K562 (cell line): ENCODE measurements at regions not wholly inside any gene's neighbourhood (a gene's known extent, or its start where the extent isn't known, plus 50 kb on each side); places are given as distances from the start of the nearest gene placed in this dataset.

Experiments used
- ATAC-seq: fragments of 200-7000 bp; cut with Tn5 transposase; 3 replicates; pipeline ENCODE4 v1.9.1; 2020; ENCODE audit warnings: moderate library complexity
- BruUV-seq: library from RNA; stranded (reverse); fragments of 400-500 nt; replicated peaks from 2 replicates; lab custom pipeline; 2021; lab: Mats Ljungman, UMichigan
- CTCF ChIA-PET: fragments of 300-600 bp; formaldehyde crosslinking; extraction: SDS; loops from one replicate; lab custom pipeline; 2021; ENCODE audit warnings: low intra/inter-chr PET ratio; lab: Yijun Ruan, JAX
- POLR2A ChIA-PET: fragments of 300-600, 350-650 bp; sonication (Branson Sonifier 250); formaldehyde crosslinking; extraction: SDS; loops from one replicate; lab custom pipeline; 2021; ENCODE audit warnings: antibody characterized with exemption, inconsistent platforms; lab: Yijun Ruan, JAX
- DNase-seq, 4 experiments: peaks; one replicate each; pipeline versions ENCODE4 v3.0.0 to v3.0.0-alpha.2; 2011 to 2018; ENCODE audit warnings: low spot score in 3 of 4, mixed read lengths in 3 of 4; ENCODE audit errors: extremely low read depth in 1 of 4
- FAIRE-seq: peaks from 2 replicates; lab custom pipeline; 2011; peaks lifted over from hg19 to GRCh38; lab: Jason Lieb, UNC
- H2AFZ ChIP-seq: 2 replicates; pipeline ENCODE4 v1.6.0; 2011; ENCODE audit warnings: low read depth, low read length, control low read depth, inconsistent platforms
- H3K27ac ChIP-seq: fragments of 200-600 bp; 3 replicates; pipeline ENCODE4 v1.8.0; 2011; ENCODE audit warnings: low read depth, mild to moderate bottlenecking, control low read depth, inconsistent platforms, low read length, moderate library complexity, mixed read lengths; ENCODE audit errors: extremely low read depth
- H3K27me3 ChIP-seq, 2 experiments: fragments of 300-600 bp in 1 of 2; 2 replicates in 1 of 2; 3 replicates in 1 of 2; pipeline versions ENCODE4 v1.6.0 to v1.8.0; 2011; ENCODE audit warnings: inconsistent platforms in 2 of 2, low read length in 2 of 2, mild to moderate bottlenecking in 1 of 2, mixed read lengths in 1 of 2, moderate library complexity in 1 of 2; ENCODE audit not compliant: control insufficient read depth in 2 of 2, insufficient read depth in 2 of 2
- H3K36me3 ChIP-seq: fragments of 300-600 bp; 3 replicates; pipeline ENCODE4 v1.8.0; 2011; ENCODE audit warnings: mild to moderate bottlenecking, low read length, inconsistent platforms; ENCODE audit not compliant: control insufficient read depth, insufficient read depth
- H3K4me1 ChIP-seq, 2 experiments: fragments of 200-600 bp in 1 of 2; replicated peaks in 1 of 2; 2 replicates in 1 of 2; 3 replicates in 1 of 2; pipeline versions ENCODE4 v1.5.1 to v1.8.0; 2011; ENCODE audit warnings: inconsistent platforms in 2 of 2, low read length in 2 of 2, mild to moderate bottlenecking in 1 of 2, mixed read lengths in 1 of 2, moderate library complexity in 1 of 2; ENCODE audit not compliant: control insufficient read depth in 2 of 2, insufficient read depth in 2 of 2
- H3K4me2 ChIP-seq: 2 replicates; pipeline ENCODE4 v1.6.1; 2011; ENCODE audit warnings: low read length, control low read depth, inconsistent platforms, mixed read lengths; ENCODE audit not compliant: insufficient read depth
- H3K4me3 ChIP-seq: fragments of 200-600 bp; sonication (generic), shearing (Covaris generic); 2 replicates; pipeline ENCODE4 v1.5.1; 2016; ENCODE audit warnings: control low read depth, inconsistent platforms
- H3K79me2 ChIP-seq: fragments of 200-600 bp; 3 replicates; pipeline ENCODE4 v1.8.0; 2011; ENCODE audit warnings: low read length, inconsistent platforms; ENCODE audit not compliant: control insufficient read depth, insufficient read depth
- H3K9ac ChIP-seq, 2 experiments: 2 replicates each; pipeline versions ENCODE4 v1.6.0 to v1.6.1; 2011; ENCODE audit warnings: low read depth in 2 of 2, low read length in 2 of 2, control low read depth in 1 of 2, inconsistent platforms in 1 of 2, mild to moderate bottlenecking in 1 of 2, mixed read lengths in 1 of 2; ENCODE audit not compliant: insufficient read depth in 1 of 2
- H3K9me1 ChIP-seq: one replicate; pipeline ENCODE4 v1.6.0; 2011; ENCODE audit warnings: inconsistent platforms, mild to moderate bottlenecking, low read length, moderate library complexity; ENCODE audit not compliant: control insufficient read depth, insufficient read depth
- H3K9me3 ChIP-seq: replicated peaks from 2 replicates; pipeline ENCODE4 v1.5.1; 2011; ENCODE audit warnings: low read depth, low read length, inconsistent platforms; ENCODE audit not compliant: control insufficient read depth, insufficient read depth
- H4K20me1 ChIP-seq: replicated peaks from 2 replicates; pipeline ENCODE4 v1.6.1; 2011; ENCODE audit warnings: low read length, inconsistent platforms, mixed read lengths; ENCODE audit not compliant: control insufficient read depth, insufficient read depth
- ASH1L ChIP-seq: fragments of 450-650 bp; IDR thresholded peaks from 2 replicates; pipeline ENCODE4 v1.6.1; 2018; ENCODE audit warnings: borderline replicate concordance, mild to moderate bottlenecking, low read depth; ENCODE audit not compliant: partially characterized antibody
- ATF1 ChIP-seq, 2 experiments: fragments of 450-650 bp in 1 of 2; IDR thresholded peaks; 2 replicates each; pipeline ENCODE4 v1.6.1; 2016; ENCODE audit warnings: missing compliant biosample characterization in 1 of 2, missing genetic modification characterization in 1 of 2
- ATF2 ChIP-seq: sonication (generic); formaldehyde crosslinking; IDR thresholded peaks from 2 replicates; pipeline ENCODE4 v1.8.1; 2022; ENCODE audit warnings: missing genetic modification reagents
- E2F1 ChIP-seq: sonication (generic); formaldehyde crosslinking; IDR thresholded peaks from 2 replicates; pipeline ENCODE4 v1.8.1; 2023; ENCODE audit warnings: mild to moderate bottlenecking, missing genetic modification reagents, moderate library complexity
- JUNB ChIP-seq: fragments of 450-650 bp; formaldehyde crosslinking; conservative IDR thresholded peaks from 2 replicates; pipeline ENCODE4 v1.4.0; 2020; ENCODE audit warnings: mild to moderate bottlenecking
- PPARD ChIP-seq: fragments of 250-450 bp; sonication (Bioruptor Pico); IDR thresholded peaks from 2 replicates; pipeline ENCODE4 v1.8.0; 2022; ENCODE audit warnings: inconsistent platforms, mild to moderate bottlenecking, moderate library complexity
- PTRF ChIP-seq: fragments of 450-650 bp; IDR thresholded peaks from 2 replicates; pipeline ENCODE4 v1.6.1; 2016; ENCODE audit warnings: mild to moderate bottlenecking, missing genetic modification characterization, missing compliant biosample characterization
- SPI1 ChIP-seq: IDR thresholded peaks from 2 replicates; pipeline ENCODE4 v1.6.1; 2011; ENCODE audit warnings: low read depth, low read length, control low read depth, borderline replicate concordance
- ZBTB5 ChIP-seq: fragments of 450-650 bp; IDR thresholded peaks from 2 replicates; pipeline ENCODE4 v1.6.1; 2017; ENCODE audit warnings: antibody characterized with exemption
- ZNF384 ChIP-seq: IDR thresholded peaks from 2 replicates; pipeline ENCODE4 v1.6.1; 2012; ENCODE audit warnings: low read depth, low read length, improper control_type of control experiment
- WGBS: fragments of 100-300 bp; shearing (Covaris generic); methylation state at CpG from one replicate; pipeline ENCODE4 v1.1.6; 2016; ENCODE audit warnings: low coverage, mixed read lengths; ENCODE audit not compliant: insufficient coverage; ENCODE audit errors: missing lambda C conversion rate; 5-methylcytosine and 5-hydroxymethylcytosine counted together
- in situ Hi-C: fragments of 300-500 bp; cut with MboI; formaldehyde crosslinking; loops from 4 replicates; pipeline ENCODE4 v1.15.0; 2018; ENCODE audit warnings: inconsistent platforms, mixed read lengths
- intact Hi-C: fragments of 100-400 bp; cut with micrococcal nuclease; formaldehyde crosslinking; loops from 2 replicates; pipeline ENCODE4 v1.14.2; 2022
- TF ChIP-seq, protein P1 (sequence below): fragments of 250-450 bp; sonication (Bioruptor Pico); IDR thresholded peaks from 2 replicates; pipeline ENCODE4 v1.5.0; 2021
- TF ChIP-seq, protein P2 (sequence below): fragments of 200-800 bp; sonication (Bioruptor generic); IDR thresholded peaks from 2 replicates; pipeline ENCODE4 v1.6.1; 2016; ENCODE audit warnings: missing genetic modification characterization, missing compliant biosample characterization

DNA sequence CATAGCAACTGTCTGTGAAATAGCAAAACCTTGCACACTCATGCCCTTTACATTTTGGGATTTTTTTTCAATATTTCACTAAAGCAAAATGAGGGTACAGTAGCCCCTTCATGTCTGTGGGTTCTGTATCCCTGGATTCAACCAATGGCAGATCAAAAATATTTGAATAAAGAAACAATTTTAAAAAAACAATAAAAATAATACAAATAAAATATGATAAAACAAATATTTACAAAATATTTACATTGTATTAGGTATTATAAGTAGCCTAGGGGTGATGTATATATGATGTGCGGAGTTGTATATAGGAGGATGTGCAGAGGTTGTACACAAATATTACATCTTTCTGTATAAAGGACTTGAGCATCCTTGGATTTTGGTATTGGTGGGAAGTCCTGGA lies 67.3 kb upstream of the CDH10 start:
- intact Hi-C loops = no loop called here
- no TSS peak for BruUV-seq
- H3K27ac ChIP-seq = no peak overlapping the region
- POLR2A ChIA-PET = interaction anchor here (0.7 kb wide), 1 partner anchor 211 kb away, joined by 4 read pairs; no protein-coding TSS in a partner anchor
- no peaks in the 10 kb centered on the region for H3K4me1 ChIP-seq
- in situ Hi-C loops = no loop called here
- DNase-seq (no peak), FAIRE-seq (no peak), ATAC-seq (no peak)
- no peak overlapping the region for H2AFZ ChIP-seq
- H3K4me3 ChIP-seq = no peak overlapping the region
- no peak overlapping the region for H3K4me2 ChIP-seq
- no peaks in the 10 kb centered on the region for H3K27me3 ChIP-seq
- no peaks in the 10 kb centered on the region for H4K20me1 ChIP-seq
- CTCF ChIA-PET = no interaction called here
- no peaks in the 10 kb centered on the region for H3K79me2 ChIP-seq
- H3K9ac ChIP-seq = no peak overlapping the region
- H3K9me1 ChIP-seq = no peaks in the 10 kb centered on the region
- H3K36me3 ChIP-seq = no peaks in the 10 kb centered on the region
- 0% methylated on average over 1 of the region's 1 CpG for WGBS
- no peaks in the 10 kb centered on the region; the same call in 1 of the 2 replicates for H3K9me3 ChIP-seq
- TF ChIP-seq ZBTB5 (no peak), JUNB (CRISPR knock-in tag) (no peak), SPI1 (no peak), ZNF384 (no peak), ATF2 (CRISPR knock-in tag) (no peak), ATF1 (CRISPR knock-in tag; IDR thresholded peaks at IDR 0.05) (no peak), ATF1 (tag; IDR thresholded peaks at IDR 0.05) (no peak), E2F1 (CRISPR knock-in tag) (no peak), ASH1L (no peak), PTRF (no peak), PPARD (no peak)
- TF ChIP-seq, protein P1, sequence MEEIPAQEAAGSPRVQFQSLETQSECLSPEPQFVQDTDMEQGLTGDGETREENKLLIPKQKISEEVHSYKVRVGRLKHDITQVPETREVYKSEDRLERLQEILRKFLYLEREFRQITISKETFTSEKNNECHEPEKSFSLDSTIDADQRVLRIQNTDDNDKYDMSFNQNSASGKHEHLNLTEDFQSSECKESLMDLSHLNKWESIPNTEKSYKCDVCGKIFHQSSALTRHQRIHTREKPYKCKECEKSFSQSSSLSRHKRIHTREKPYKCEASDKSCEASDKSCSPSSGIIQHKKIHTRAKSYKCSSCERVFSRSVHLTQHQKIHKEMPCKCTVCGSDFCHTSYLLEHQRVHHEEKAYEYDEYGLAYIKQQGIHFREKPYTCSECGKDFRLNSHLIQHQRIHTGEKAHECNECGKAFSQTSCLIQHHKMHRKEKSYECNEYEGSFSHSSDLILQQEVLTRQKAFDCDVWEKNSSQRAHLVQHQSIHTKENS (CRISPR knock-in tag) = no peak
- TF ChIP-seq, protein P2, sequence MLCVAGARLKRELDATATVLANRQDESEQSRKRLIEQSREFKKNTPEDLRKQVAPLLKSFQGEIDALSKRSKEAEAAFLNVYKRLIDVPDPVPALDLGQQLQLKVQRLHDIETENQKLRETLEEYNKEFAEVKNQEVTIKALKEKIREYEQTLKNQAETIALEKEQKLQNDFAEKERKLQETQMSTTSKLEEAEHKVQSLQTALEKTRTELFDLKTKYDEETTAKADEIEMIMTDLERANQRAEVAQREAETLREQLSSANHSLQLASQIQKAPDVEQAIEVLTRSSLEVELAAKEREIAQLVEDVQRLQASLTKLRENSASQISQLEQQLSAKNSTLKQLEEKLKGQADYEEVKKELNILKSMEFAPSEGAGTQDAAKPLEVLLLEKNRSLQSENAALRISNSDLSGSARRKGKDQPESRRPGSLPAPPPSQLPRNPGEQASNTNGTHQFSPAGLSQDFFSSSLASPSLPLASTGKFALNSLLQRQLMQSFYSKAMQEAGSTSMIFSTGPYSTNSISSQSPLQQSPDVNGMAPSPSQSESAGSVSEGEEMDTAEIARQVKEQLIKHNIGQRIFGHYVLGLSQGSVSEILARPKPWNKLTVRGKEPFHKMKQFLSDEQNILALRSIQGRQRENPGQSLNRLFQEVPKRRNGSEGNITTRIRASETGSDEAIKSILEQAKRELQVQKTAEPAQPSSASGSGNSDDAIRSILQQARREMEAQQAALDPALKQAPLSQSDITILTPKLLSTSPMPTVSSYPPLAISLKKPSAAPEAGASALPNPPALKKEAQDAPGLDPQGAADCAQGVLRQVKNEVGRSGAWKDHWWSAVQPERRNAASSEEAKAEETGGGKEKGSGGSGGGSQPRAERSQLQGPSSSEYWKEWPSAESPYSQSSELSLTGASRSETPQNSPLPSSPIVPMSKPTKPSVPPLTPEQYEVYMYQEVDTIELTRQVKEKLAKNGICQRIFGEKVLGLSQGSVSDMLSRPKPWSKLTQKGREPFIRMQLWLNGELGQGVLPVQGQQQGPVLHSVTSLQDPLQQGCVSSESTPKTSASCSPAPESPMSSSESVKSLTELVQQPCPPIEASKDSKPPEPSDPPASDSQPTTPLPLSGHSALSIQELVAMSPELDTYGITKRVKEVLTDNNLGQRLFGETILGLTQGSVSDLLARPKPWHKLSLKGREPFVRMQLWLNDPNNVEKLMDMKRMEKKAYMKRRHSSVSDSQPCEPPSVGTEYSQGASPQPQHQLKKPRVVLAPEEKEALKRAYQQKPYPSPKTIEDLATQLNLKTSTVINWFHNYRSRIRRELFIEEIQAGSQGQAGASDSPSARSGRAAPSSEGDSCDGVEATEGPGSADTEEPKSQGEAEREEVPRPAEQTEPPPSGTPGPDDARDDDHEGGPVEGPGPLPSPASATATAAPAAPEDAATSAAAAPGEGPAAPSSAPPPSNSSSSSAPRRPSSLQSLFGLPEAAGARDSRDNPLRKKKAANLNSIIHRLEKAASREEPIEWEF = no peak
